Stimulated activated naive CD8-positive, alpha-beta T cell treated with anti-CD3 and anti-CD28 coated beads, Interleukin-15, amount 100 ng/mL, for 72 hours (primary cell): ENCODE measurements at regions not wholly inside any gene's neighbourhood (a gene's known extent, or its start where the extent isn't known, plus 50 kb on each side); places are given as distances from the start of the nearest gene placed in this dataset.
A peak's percentile ranks its signal among the peaks of the same experiment; 100 is the strongest.
"Not testable (repeated sequence)": the region's sequence is repeated elsewhere in the genome, so short reads cannot be mapped to it uniquely, and the experiment has no call there.

Experiments used
- ATAC-seq: fragments of 150-1000 bp; cut with Tn5 transposase; 2 replicates; pipeline ENCODE4 v1.10.0; 2021; ENCODE audit warnings: mild to moderate bottlenecking, moderate library complexity
- DNase-seq, 2 donors: peaks; one replicate each; pipeline ENCODE4 v3.0.0; 2021 to 2022
- H3K27ac Mint-ChIP-seq, 2 donors: one replicate each; pipeline ENCODE4 v1.8.0; 2022; ENCODE audit warnings: mild to moderate bottlenecking in 2 of 2, mixed read lengths in 2 of 2, moderate library complexity in 2 of 2
- H3K27me3 Mint-ChIP-seq: one replicate; pipeline ENCODE4 v1.8.0; 2022; ENCODE audit warnings: mixed read lengths
- H3K4me1 Mint-ChIP-seq: one replicate; pipeline ENCODE4 v1.8.0; 2022; ENCODE audit warnings: mild to moderate bottlenecking, mixed read lengths
- H3K4me3 Mint-ChIP-seq, 2 donors: one replicate each; pipeline ENCODE4 v1.8.0; 2022; ENCODE audit warnings: mild to moderate bottlenecking in 2 of 2, mixed read lengths in 2 of 2, moderate library complexity in 1 of 2
- H3K9me3 Mint-ChIP-seq, 2 donors: one replicate each; pipeline ENCODE4 v1.8.0; 2022; ENCODE audit warnings: mixed read lengths in 2 of 2

DNA sequence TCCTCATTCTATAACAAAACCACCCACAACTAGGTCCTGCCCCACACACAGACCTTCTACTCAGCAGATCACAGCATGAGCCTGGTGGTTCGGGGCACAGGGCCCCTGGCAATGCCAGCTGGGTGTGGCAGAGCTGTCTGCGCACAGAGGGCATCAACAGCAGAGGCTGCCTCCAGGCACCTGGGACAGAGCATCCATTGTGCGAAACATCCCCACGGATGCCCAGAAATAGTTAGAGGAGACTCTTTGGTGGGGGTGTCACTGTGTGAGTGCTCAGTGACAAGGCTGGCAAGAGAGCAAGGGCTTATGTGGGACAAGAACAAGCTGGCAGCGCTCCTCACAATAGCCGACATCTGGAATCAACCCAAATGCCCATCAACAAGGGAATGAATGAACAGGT is 487.4 kb upstream of the PROK2 start:
- Mint-ChIP-seq H3K9me3 (peaks cover 0 to under 1% of the 10 kb centered on the region in 2 donors), H3K27me3 (peaks cover 6% of the 10 kb centered on the region), H3K27ac (no peak overlapping the region), H3K4me3 (no peak overlapping the region), H3K4me1 (peaks cover 57% of the 10 kb centered on the region)
- no peak for DNase-seq
- no peak for ATAC-seq

DNA sequence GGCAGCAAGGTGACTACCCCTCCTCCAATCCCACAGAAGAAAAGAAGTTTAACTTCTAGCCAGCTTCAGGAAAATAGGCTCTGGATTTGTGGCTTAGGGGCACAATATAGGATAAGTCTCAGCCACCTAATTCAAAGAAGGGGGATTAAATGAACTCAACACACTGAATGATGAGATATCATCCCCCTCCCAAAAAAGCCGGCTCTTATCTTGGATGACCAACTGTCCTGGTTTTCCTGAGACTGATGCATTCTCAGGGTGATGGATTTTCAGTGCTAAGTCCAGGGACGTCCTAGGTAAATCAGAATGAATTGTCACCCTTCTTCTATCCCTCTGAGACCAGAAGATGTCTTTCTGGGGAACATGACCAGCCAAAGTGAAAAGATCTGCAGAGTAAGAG is 487.0 kb upstream of the PROK2 start:
- H3K27me3 Mint-ChIP-seq: peaks cover 6% of the 10 kb centered on the region
- no peak overlapping the region for H3K4me3 Mint-ChIP-seq
- no peak for ATAC-seq
- H3K4me1 Mint-ChIP-seq: peaks cover 61% of the 10 kb centered on the region
- H3K27ac Mint-ChIP-seq: no peak overlapping the region
- no peak for DNase-seq
- peaks cover 3 to 5% of the 10 kb centered on the region in 2 donors for H3K9me3 Mint-ChIP-seq

DNA sequence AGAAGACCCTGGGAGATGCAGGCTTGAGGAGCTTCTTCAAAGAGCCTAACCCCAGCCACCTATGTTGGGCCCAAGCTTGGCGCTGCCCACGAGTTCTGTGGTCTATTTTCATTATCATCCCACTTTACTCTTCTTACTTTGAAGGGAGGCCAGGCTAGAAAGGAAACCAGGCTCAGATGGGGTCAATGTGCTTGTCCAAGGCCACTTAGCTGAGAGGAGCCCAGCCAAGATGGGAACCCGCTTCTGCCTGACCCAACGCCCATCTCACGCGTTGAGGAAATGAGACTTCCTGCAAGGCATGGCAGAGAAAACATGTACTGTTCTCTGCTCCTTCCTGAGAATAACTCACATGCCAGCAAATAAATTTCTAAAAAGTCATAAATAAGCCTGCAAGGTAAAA is 486.3 kb upstream of the PROK2 start:
- Mint-ChIP-seq H3K4me1 (peaks cover 68% of the 10 kb centered on the region), H3K27me3 (peaks cover 6% of the 10 kb centered on the region), H3K27ac (no peak overlapping the region), H3K4me3 (no peak overlapping the region), H3K9me3 (peaks cover 7 to 9% of the 10 kb centered on the region in 2 donors)
- no peak for DNase-seq
- ATAC-seq: no peak

DNA sequence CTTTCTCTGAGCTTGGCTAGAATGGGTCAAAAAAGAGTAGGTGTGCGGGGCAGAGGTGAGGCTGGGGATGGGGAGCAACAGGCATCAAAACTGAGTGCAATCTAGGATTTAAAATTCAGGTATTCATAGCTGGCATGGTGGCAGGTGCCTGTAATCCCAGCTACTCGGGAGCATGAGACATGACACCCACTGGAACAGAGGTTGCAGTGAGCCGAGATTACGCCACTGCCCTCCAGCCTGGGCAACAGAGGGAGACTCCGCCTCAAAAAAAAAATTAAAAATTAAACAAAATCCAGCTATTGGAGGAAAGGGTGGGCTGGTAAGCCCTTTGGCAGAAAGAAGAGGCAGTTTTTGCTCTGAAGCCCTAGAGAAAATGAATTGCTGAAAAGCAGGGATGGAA is 485.8 kb upstream of the PROK2 start:
- Mint-ChIP-seq H3K27me3 (peaks cover 6% of the 10 kb centered on the region), H3K27ac (no peak overlapping the region), H3K9me3 (peaks cover 7 to 9% of the 10 kb centered on the region in 2 donors), H3K4me3 (no peak overlapping the region), H3K4me1 (peaks cover 73% of the 10 kb centered on the region)
- ATAC-seq: no peak
- no peak for DNase-seq

DNA sequence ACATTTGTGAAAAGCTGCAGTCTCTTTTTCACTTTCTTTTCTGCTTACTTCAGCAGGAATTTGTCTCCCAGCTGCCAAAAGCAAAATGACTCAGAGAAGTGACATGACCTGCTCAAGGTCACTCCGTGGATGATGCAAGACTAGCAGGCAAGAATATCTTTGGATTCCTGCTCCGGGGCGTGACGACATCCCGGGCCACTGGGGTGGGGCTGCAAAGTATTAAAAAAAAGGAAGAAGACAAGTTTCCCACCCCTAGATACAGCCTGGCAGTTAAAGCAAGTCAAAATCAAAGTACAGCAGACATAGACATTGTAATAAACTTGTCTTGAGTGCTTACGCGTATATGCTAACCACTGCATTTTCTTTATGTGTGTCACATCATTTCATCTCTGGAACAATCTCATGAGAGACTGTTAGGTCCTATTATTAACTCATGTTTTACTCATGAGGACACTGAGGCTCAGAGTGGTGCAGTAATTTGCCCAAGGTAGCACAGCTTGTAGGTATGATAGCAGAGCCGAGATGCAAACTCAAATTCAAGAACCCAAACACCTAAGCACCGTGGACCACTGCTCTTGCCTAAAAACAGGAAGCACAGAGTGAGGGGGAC is 485.2 kb upstream of the PROK2 start:
- DNase-seq: no peak
- peak; percentile 31 for ATAC-seq
- Mint-ChIP-seq H3K27me3 (peaks cover 6% of the 10 kb centered on the region), H3K27ac (peak overlapping the region; percentile 48 to 93), H3K9me3 (peaks cover 7 to 9% of the 10 kb centered on the region in 2 donors), H3K4me1 (peaks cover 79% of the 10 kb centered on the region), H3K4me3 (peak overlapping the region in 1 of 2 donors; percentile 19)

DNA sequence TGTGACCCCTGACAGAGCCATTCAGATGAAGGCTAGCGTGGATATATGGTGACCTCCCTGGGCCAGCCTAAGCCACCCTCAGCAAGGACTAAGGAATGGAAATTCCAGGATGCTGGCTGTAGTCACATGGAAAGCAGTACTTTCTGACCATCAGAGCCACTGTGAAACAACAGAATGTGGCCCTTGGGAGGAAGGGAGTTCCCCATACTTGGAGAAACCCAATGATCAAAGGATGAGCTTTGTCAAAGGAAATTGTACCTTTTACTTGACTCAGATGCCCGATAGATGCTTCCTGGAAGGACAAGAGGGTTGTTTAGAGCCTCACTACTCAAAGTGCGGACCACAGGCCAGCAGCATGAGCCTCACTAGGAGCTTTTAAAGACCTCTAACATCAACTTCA is 484.5 kb upstream of the PROK2 start:
- no peak overlapping the region for H3K4me3 Mint-ChIP-seq
- no peak overlapping the region for H3K27ac Mint-ChIP-seq
- peaks cover 78% of the 10 kb centered on the region for H3K4me1 Mint-ChIP-seq
- peaks cover 7 to 9% of the 10 kb centered on the region in 2 donors for H3K9me3 Mint-ChIP-seq
- no peak for ATAC-seq
- DNase-seq: no peak
- peaks cover 6% of the 10 kb centered on the region for H3K27me3 Mint-ChIP-seq

GRCh38 chr3:72266921-72267524 is 482.1 kb upstream of the PROK2 start:
- ATAC-seq, H3K9me3 Mint-ChIP-seq, DNase-seq, H3K4me3 Mint-ChIP-seq, H3K27me3 Mint-ChIP-seq: not testable (repeated sequence)
- Mint-ChIP-seq H3K4me1 (peaks cover 66% of the 10 kb centered on the region), H3K27ac (peak overlapping the region in 1 of 2 donors; percentile 38)

- Mint-ChIP-seq H3K9me3 (peaks cover 7 to 9% of the 10 kb centered on the region in 2 donors), H3K4me3 (no peak overlapping the region), H3K4me1 (peaks cover 69% of the 10 kb centered on the region), H3K27ac (peak overlapping the region; percentile 3 to 8), H3K27me3 (no peaks in the 10 kb centered on the region)
- no peak for DNase-seq
- ATAC-seq: peak; percentile 27
Measured at GRCh38 chr3:72266016-72266370, 481.0 kb upstream of the PROK2 start.

DNA sequence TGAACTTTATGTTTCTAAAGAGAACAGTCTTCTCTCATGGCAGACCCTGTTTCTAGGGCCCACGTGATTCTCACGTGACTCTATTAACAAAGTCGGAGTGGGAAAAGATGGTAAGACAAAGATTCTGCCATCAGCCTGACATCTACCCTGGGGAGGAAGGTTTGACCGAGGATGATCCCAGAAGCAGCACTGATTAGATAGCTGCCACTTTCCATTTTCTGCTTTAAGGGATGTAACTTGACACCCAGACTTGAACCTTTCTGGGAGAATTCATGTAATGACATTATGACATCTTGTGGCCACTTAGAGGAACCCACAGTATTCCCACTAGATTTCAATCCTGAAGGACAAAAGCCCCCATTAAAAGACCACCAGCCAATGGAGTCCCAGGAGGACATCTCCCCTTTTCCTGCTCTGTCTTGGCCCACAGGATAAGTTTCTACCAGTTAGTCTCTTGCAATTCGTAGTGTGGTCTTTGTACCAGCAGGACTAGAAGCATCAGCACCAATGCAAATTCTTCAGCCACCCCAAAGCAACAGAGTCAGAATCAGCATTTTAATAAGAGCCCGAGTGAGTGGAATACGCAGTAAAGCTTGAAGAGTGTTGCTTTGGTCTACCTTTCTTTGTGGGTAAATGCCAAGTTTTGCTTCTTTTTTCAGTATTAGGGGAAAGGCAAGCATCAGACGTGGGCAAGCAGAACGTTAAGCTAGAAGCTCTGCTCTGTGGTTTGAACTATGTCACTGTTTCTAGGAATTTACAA is 480.5 kb upstream of the PROK2 start:
- peaks cover 7 to 9% of the 10 kb centered on the region in 2 donors for H3K9me3 Mint-ChIP-seq
- H3K27ac Mint-ChIP-seq: peak overlapping the region in 1 of 2 donors; percentile 10
- DNase-seq: no peak
- peaks cover 69% of the 10 kb centered on the region for H3K4me1 Mint-ChIP-seq
- no peak overlapping the region for H3K4me3 Mint-ChIP-seq
- no peaks in the 10 kb centered on the region for H3K27me3 Mint-ChIP-seq
- ATAC-seq: peak; percentile 72

DNA sequence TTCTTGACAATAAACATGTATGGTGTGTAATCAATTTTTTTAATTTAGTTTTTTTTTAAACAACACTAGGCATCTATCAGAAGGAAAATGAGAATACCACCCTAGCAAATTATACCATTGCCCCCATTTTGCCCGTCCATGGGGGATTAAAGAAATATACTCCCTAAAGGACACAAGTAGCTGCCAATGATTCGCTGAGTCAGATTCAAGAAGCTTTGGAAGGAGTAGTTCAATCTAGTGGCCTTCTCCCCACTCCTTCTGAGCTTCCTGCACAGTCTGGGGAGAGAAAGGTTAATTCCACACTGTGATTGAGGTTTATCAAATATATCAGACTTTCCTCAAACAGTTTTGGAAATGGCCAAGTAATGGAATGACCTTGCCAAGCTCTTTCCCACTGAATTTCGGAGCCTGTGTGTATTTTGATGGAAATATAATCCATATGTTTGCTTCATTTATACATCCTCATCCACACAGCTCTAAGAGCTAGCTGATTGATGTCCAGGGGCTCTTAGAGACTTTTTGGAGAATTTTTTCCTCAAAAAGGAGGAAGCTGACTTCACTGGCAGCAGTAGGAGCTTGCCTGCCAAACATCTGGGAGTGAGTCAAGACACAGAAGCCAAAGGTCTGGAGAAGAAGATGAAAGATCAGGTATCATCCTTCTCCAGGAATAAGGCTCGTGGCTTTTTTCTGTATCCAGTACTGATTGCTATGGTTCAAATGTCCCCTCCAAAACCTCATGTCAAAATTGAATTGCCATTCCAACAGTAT is 478.5 kb upstream of the PROK2 start:
- DNase-seq (no peak), ATAC-seq (no peak)
- Mint-ChIP-seq H3K4me3 (no peak overlapping the region), H3K4me1 (peaks cover 69% of the 10 kb centered on the region), H3K27ac (no peak overlapping the region), H3K9me3 (peaks cover 10 to 11% of the 10 kb centered on the region in 2 donors), H3K27me3 (no peaks in the 10 kb centered on the region)

- Mint-ChIP-seq H3K9me3 (peaks cover 14 to 15% of the 10 kb centered on the region in 2 donors), H3K27me3 (no peaks in the 10 kb centered on the region), H3K4me1 (peaks cover 71% of the 10 kb centered on the region), H3K27ac (no peak overlapping the region), H3K4me3 (no peak overlapping the region)
- DNase-seq (no peak), ATAC-seq (no peak)
Measured at GRCh38 chr3:72262736-72263135, 477.8 kb upstream of the PROK2 start.

GRCh38 chr3:72261566-72262564 is 476.9 kb upstream of the PROK2 start:
- H3K4me3 Mint-ChIP-seq: no peak overlapping the region
- ATAC-seq (no peak), DNase-seq (no peak)
- no peak overlapping the region for H3K27ac Mint-ChIP-seq
- H3K9me3 Mint-ChIP-seq: peaks cover 8 to 18% of the 10 kb centered on the region in 2 donors
- H3K4me1 Mint-ChIP-seq: peaks cover 64% of the 10 kb centered on the region
- no peaks in the 10 kb centered on the region for H3K27me3 Mint-ChIP-seq

DNA sequence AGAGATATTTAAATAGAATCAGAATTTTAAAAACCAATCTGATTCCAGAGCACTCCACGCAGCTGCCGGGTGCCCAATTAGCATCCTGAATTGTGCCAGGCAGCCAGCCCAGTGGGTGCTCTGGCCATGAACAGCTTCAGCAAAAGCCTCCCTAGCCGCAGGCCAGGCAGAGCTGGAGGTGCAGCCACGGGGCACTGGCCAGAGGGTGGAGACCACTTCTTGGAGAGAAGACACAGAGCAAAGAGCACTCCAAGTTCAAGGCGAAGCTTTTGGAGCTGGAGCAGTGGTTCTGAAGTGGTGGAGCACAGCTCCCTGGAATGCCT is 475.6 kb upstream of the PROK2 start:
- no peak for DNase-seq
- H3K4me1 Mint-ChIP-seq: peaks cover 61% of the 10 kb centered on the region
- no peak for ATAC-seq
- H3K9me3 Mint-ChIP-seq: peaks cover 5 to 15% of the 10 kb centered on the region in 2 donors
- no peaks in the 10 kb centered on the region for H3K27me3 Mint-ChIP-seq
- no peak overlapping the region for H3K27ac Mint-ChIP-seq
- H3K4me3 Mint-ChIP-seq: no peak overlapping the region

DNA sequence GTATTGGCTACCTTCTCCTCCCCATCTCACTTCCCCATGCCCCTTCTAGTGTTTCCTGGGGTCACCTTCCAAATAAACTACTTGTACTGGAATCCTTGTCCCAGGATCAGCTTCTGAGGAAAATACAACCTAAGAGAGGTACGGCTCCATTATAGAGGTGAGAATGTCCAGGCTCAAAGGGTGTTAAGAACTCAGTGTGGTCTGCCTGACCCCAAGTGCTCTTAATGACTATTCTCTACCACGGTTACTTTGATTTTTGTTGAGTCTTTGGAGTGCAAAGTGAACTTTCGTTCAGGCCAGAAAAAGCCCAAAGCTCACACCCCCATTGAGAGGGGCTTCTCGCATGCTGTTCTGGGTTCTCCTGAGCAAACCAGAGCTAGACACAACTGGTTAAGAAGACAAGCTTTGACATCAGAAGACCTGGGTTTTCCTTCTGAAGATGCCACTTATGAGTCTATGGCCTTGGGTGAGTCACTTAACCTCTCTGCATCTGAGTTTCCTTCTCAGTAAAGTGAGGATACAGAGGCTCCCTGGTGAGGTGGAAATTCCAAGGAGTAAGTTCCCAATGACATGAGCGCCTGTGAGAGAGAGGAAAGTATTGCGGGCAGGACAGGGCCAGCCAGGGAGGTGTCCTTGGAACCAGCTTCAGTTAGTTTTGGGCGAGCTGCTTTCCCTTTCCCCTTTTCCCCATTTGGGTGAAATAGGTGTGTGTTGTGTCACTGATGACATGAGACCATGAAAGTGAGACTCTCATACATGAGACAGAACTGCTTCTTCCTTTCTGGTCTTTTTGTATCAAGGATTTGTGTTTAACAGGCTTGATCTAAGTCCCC is 475.0 kb upstream of the PROK2 start:
- Mint-ChIP-seq H3K27ac (peak overlapping the region; percentile 12 to 94), H3K4me3 (peak overlapping the region; percentile 40 to 42), H3K27me3 (no peaks in the 10 kb centered on the region), H3K4me1 (peaks cover 61% of the 10 kb centered on the region), H3K9me3 (peaks cover 5 to 15% of the 10 kb centered on the region in 2 donors)
- ATAC-seq (peak; percentile 91), DNase-seq (peak; percentile 20 to 51)
